ENCODE measurements at regions not wholly inside any gene's neighbourhood (a gene's known extent, or its start where the extent isn't known, plus 50 kb on each side); places are given as distances from the start of the nearest gene placed in this dataset.

DNA sequence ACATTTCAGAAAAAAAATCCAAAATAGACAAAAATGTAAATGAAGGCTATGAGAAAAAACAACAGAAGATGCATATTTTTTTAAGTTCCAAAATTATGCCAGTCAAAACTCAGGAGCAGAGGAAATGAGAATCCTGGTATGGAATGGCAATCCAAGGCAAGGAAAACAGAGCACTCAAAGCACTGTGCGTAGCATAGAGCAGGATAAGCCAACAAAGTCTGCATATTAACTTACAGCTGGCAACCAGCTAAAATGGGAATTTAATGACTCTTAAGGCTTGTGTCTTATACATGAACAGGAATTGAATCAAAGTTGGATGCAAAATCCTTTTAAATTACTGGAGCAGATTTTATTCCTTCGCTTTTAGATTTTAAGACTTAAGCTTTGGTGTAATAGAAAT is 203.5 kb upstream of the DAPK1 start:
- Histone ChIP-seq H3K79me2 (ENCODE audit: control insufficient read depth, insufficient read depth, low read length) (no peaks in the 10 kb centered on the region), H3K4me3 (replicated peaks in 1 of 3; ENCODE audit: insufficient read depth in 1 of 3, low read depth in 1 of 3, low read length in 3 of 3) (no peak overlapping the region), H3K27ac (ENCODE audit: insufficient read depth, low read depth, low read length) (no peak overlapping the region), H3K9me1 (replicated peaks; ENCODE audit: control insufficient read depth, extremely low read depth, insufficient read depth, low read length) (no peaks in the 10 kb centered on the region), H3K27me3 (ENCODE audit: control insufficient read depth in 2 of 2, insufficient read depth in 2 of 2, low read length in 2 of 2) (no peaks in the 10 kb centered on the region), H3K9me3 (replicated peaks; ENCODE audit: control insufficient read depth, insufficient read depth, low read length) (no peaks in the 10 kb centered on the region), H4K20me1 (replicated peaks; ENCODE audit: control insufficient read depth, extremely low read depth, insufficient read depth, low read length) (no peaks in the 10 kb centered on the region), H3K4me1 (ENCODE audit: control insufficient read depth, extremely low read depth, insufficient read depth, low read length) (no peaks in the 10 kb centered on the region), H3K4me2 (ENCODE audit: insufficient read depth, low read length) (no peak overlapping the region), H3K9ac (replicated peaks; ENCODE audit: extremely low read depth, insufficient read depth, low read length) (no peak overlapping the region), H2AFZ (ENCODE audit: low read depth, low read length) (no peak overlapping the region), H3K36me3 (ENCODE audit: control insufficient read depth in 2 of 2, extremely low read depth in 1 of 2, insufficient read depth in 2 of 2, low read length in 2 of 2) (no peaks in the 10 kb centered on the region)
- BruUV-seq (replicated peaks) = no TSS peak
- dilution Hi-C loops (cut with MboI; ENCODE audit: extremely low pct_ligation_motif_present, low sequenced_read_pairs) (no loop called here), intact Hi-C loops (cut with micrococcal nuclease) (no loop called here)
- CTCF ChIA-PET = no interaction called here
- DNase-seq (ENCODE audit: low read depth, low spot score) (no peak), FAIRE-seq (no peak)
- TF ChIP-seq CTCF (IDR thresholded peaks at IDR 0.05; ENCODE audit: extremely low read depth in 1 of 2, insufficient read depth in 1 of 2, low read depth in 1 of 2, low read length in 2 of 2) = no peak
- TF ChIP-seq JUN (IDR thresholded peaks at IDR 0.05; ENCODE audit: borderline replicate concordance, insufficient read depth, insufficient read length, low read depth) = no peak
- no peak for TF ChIP-seq MYC (IDR thresholded peaks at IDR 0.05; ENCODE audit: low read depth, low read length)
- no peak for TF ChIP-seq POLR2A (IDR thresholded peaks at IDR 0.05; ENCODE audit: low read depth, low read length)
- TF ChIP-seq POLR2AphosphoS5 (IDR thresholded peaks at IDR 0.05; ENCODE audit: insufficient read depth, low read depth, low read length) = no peak
- TF ChIP-seq FOS (IDR thresholded peaks at IDR 0.05; ENCODE audit: borderline replicate concordance, insufficient read depth, low read length) = no peak
- TF ChIP-seq GATA2 (IDR thresholded peaks at IDR 0.05; ENCODE audit: insufficient read depth, insufficient read length, low read depth, low read length) = no peak
- TF ChIP-seq EZH2 (IDR thresholded peaks at IDR 0.05; ENCODE audit: borderline replicate concordance, low read depth, low read length, severe bottlenecking) = no peak
- TF ChIP-seq, protein P1, sequence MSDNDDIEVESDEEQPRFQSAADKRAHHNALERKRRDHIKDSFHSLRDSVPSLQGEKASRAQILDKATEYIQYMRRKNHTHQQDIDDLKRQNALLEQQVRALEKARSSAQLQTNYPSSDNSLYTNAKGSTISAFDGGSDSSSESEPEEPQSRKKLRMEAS (IDR thresholded peaks at IDR 0.05; ENCODE audit: insufficient read depth, insufficient read length) = no peak
- POLR2A ChIA-PET = no interaction called here

All from endothelial cell of umbilical vein (primary cell).